NCI-H1930 (cell line): ENCODE measurements at regions not wholly inside any gene's neighbourhood (a gene's known extent, or its start where the extent isn't known, plus 50 kb on each side); places are given as distances from the start of the nearest gene placed in this dataset.
A peak's percentile ranks its signal among the peaks of the same experiment; 100 is the strongest.
"Not testable (repeated sequence)": the region's sequence is repeated elsewhere in the genome, so short reads cannot be mapped to it uniquely, and the experiment has no call there.

ENCODE experiments used
- DNase-seq, 2 experiments: peaks; one replicate each; lab custom pipeline; 2025; lab: John Stamatoyannopoulos, UW

GRCh38 chr11:21625982-21626381 is 566.9 kb upstream of the ANO5 start:
- no peak for DNase-seq

- DNase-seq: no peak
These were observed 564.2 kb upstream of the ANO5 start for GRCh38 chr11:21628641-21629040.

- DNase-seq: no peak
These were observed 561.9 kb upstream of the ANO5 start for GRCh38 chr11:21630934-21631478.

GRCh38 chr11:21631991-21632390 is 560.9 kb upstream of the ANO5 start:
- no peak for DNase-seq

GRCh38 chr11:21634491-21634890 is 558.4 kb upstream of the ANO5 start:
- no peak for DNase-seq

GRCh38 chr11:21634956-21635355 is 557.9 kb upstream of the ANO5 start:
- DNase-seq: no peak

- DNase-seq: no peak
These were observed 557.3 kb upstream of the ANO5 start for GRCh38 chr11:21635394-21636145.

GRCh38 chr11:21636561-21636960 is 556.3 kb upstream of the ANO5 start:
- no peak for DNase-seq

GRCh38 chr11:21640491-21640890 is 552.4 kb upstream of the ANO5 start:
- no peak for DNase-seq

- no peak for DNase-seq
These were observed 551.0 kb upstream of the ANO5 start for GRCh38 chr11:21641869-21642268.

- DNase-seq: no peak
These were observed 546.5 kb upstream of the ANO5 start for GRCh38 chr11:21646351-21646750.

GRCh38 chr11:21650961-21651360 is 541.9 kb upstream of the ANO5 start:
- no peak for DNase-seq

- peak; percentile 61 to 62 for DNase-seq
These were observed 538.9 kb upstream of the ANO5 start for GRCh38 chr11:21653951-21654421.

- no peak for DNase-seq
These were observed 536.8 kb upstream of the ANO5 start for GRCh38 chr11:21656065-21656464.

- no peak for DNase-seq
These were observed 534.2 kb upstream of the ANO5 start for GRCh38 chr11:21658654-21659193.

GRCh38 chr11:21659377-21659776 is 533.5 kb upstream of the ANO5 start:
- not testable (repeated sequence) for DNase-seq

- no peak for DNase-seq
These were observed 532.9 kb upstream of the ANO5 start for GRCh38 chr11:21659961-21660360.

- no peak for DNase-seq
These were observed 517.8 kb upstream of the ANO5 start for GRCh38 chr11:21675049-21675616.

- DNase-seq: no peak
These were observed 505.2 kb upstream of the ANO5 start for GRCh38 chr11:21687643-21688042.

- DNase-seq: no peak
These were observed 488.3 kb upstream of the ANO5 start for GRCh38 chr11:21704539-21704938.

GRCh38 chr11:21707116-21707739 is 485.7 kb upstream of the ANO5 start:
- no peak for DNase-seq

GRCh38 chr11:21710809-21711208 is 482.1 kb upstream of the ANO5 start:
- DNase-seq: no peak

GRCh38 chr11:21711341-21711740 is 481.5 kb upstream of the ANO5 start:
- DNase-seq: no peak
